ENCODE measurements at regions not wholly inside any gene's neighbourhood (a gene's known extent, or its start where the extent isn't known, plus 50 kb on each side); places are given as distances from the start of the nearest gene placed in this dataset.
A peak's percentile ranks its signal among the peaks of the same experiment; 100 is the strongest.

GRCh38 chr2:457792-458424 lies 170.0 kb upstream of the ALKAL2 start:
- Histone ChIP-seq H3K9me3 (no peaks in the 10 kb centered on the region), H3K36me3 (no peaks in the 10 kb centered on the region), H3K27ac (no peak overlapping the region), H3K27me3 (replicated peaks in 1 of 7) (peaks cover 0 to 33% (median 0%) of the 10 kb centered on the region in 7 donors), H3K4me1 (peaks cover 8 to 69% (median 19%) of the 10 kb centered on the region in 6 donors), H3K4me3 (no peak overlapping the region)
- intact Hi-C loops (cut with DNase I; ENCODE audit: low total_unique reads): no loop called here
- WGBS, 5 donors: 69 to 78% (median 73%) methylated on average over 8 of the region's 8 CpGs
- no peak for TF ChIP-seq CTCF (IDR thresholded peaks at IDR 0.05 in 8 of 11, conservative IDR thresholded peaks at IDR 0.05 in 3 of 11)
- TF ChIP-seq POLR2A (IDR thresholded peaks at IDR 0.05): no peak
- no peak for TF ChIP-seq POLR2AphosphoS5 (IDR thresholded peaks at IDR 0.05)
- no peak for DNase-seq

DNA sequence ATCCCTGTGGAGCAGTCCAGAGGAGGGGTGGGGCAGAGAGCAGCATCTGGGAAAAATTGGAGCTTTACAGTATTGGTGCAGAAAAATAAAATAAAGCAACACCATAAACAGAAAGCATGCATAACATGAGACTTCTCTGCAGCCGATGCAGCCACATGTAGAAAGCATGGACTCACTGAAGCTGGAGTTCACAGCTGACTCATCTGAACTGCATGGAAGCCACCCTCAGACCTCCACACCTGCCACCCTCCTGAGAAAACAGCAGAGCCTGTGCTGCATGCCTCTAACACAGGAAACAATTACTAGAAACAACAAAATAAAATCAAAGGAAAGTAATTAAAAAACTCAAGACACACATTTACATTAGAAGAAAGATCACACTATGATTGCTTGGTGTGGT lies 169.4 kb upstream of the ALKAL2 start:
- H3K9me3 ChIP-seq: no peaks in the 10 kb centered on the region
- WGBS, 5 donors: 44 to 84% (median 61%) methylated on average over 1 of the region's 1 CpG
- no peak overlapping the region for H3K4me3 ChIP-seq
- peaks cover 0 to 27% (median 0%) of the 10 kb centered on the region in 7 donors for H3K27me3 ChIP-seq (replicated peaks in 1 of 7)
- H3K27ac ChIP-seq: no peak overlapping the region
- H3K36me3 ChIP-seq: no peaks in the 10 kb centered on the region
- TF ChIP-seq CTCF (IDR thresholded peaks at IDR 0.05 in 8 of 11, conservative IDR thresholded peaks at IDR 0.05 in 3 of 11): no peak
- TF ChIP-seq POLR2AphosphoS5 (IDR thresholded peaks at IDR 0.05): no peak
- TF ChIP-seq POLR2A (IDR thresholded peaks at IDR 0.05): no peak
- DNase-seq: no peak
- intact Hi-C loops (cut with DNase I; ENCODE audit: low total_unique reads): no loop called here
- peaks cover 8 to 73% (median 19%) of the 10 kb centered on the region in 6 donors for H3K4me1 ChIP-seq

GRCh38 chr2:455913-456312 lies 168.0 kb upstream of the ALKAL2 start:
- Histone ChIP-seq H3K27ac (peak overlapping the region in 1 of 8 donors; percentile 66), H3K27me3 (replicated peaks in 1 of 7) (peaks cover 0 to 19% (median 0%) of the 10 kb centered on the region in 7 donors), H3K36me3 (no peaks in the 10 kb centered on the region), H3K4me1 (peaks cover 5 to 59% (median 15%) of the 10 kb centered on the region in 6 donors), H3K4me3 (no peak overlapping the region), H3K9me3 (no peaks in the 10 kb centered on the region)
- no peak for DNase-seq
- TF ChIP-seq CTCF (IDR thresholded peaks at IDR 0.05 in 8 of 11, conservative IDR thresholded peaks at IDR 0.05 in 3 of 11) (no peak), POLR2AphosphoS5 (IDR thresholded peaks at IDR 0.05) (no peak), POLR2A (IDR thresholded peaks at IDR 0.05) (no peak)
- intact Hi-C loops (cut with DNase I; ENCODE audit: low total_unique reads): no loop called here
- 84 to 93% (median 88%) methylated on average over 2 of the region's 2 CpGs for WGBS, 5 donors

DNA sequence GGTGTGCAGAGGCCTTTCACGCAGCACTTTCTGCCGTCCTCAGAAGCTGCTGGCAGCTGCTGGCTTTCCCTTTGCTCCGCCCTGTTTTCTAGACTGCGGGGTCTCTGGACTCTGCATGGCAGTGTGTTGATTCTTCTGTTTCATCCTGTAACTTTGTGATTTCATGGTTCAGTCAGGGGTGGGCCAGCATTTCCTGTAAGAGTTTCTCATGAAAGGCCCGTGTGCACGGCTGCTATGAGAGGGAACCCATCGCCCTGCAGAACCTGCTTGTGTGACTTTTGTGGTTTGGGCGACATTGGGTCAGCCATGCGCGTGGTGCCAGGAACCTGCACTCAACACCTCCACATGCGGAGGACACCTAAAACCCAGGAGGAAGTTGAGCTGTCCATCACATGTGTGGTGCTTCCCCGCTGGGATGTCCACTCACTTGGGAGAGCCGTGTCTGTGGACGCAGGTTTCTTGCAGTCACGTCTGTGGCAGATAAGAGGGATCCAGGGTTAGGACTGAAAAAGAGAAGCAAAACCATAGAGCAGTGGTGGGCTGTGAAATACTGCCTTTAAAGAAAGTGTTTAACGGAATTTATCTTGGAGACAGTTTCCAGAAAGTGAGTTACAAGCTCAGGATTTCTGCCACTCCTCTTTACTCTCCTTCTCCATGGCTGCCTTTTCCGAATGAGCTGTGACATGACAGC lies 167.3 kb upstream of the ALKAL2 start:
- Histone ChIP-seq H3K36me3 (no peaks in the 10 kb centered on the region), H3K27ac (peak overlapping the region in 5 of 8 donors; percentile 20 to 66 (median 41)), H3K4me1 (peaks cover 0 to 52% (median 9%) of the 10 kb centered on the region in 6 donors), H3K27me3 (replicated peaks in 1 of 7) (peaks cover 0 to 12% (median 0%) of the 10 kb centered on the region in 7 donors), H3K4me3 (peak overlapping the region in 1 of 8 donors; percentile 35), H3K9me3 (no peaks in the 10 kb centered on the region)
- peak; percentile 81 for DNase-seq
- 52 to 73% (median 67%) methylated on average over 16 to 17 of the region's 17 CpGs for WGBS, 5 donors
- peak; percentile 21 to 61 (median 35) for TF ChIP-seq POLR2AphosphoS5 (IDR thresholded peaks at IDR 0.05)
- no peak for TF ChIP-seq CTCF (IDR thresholded peaks at IDR 0.05 in 8 of 11, conservative IDR thresholded peaks at IDR 0.05 in 3 of 11)
- intact Hi-C loops (cut with DNase I; ENCODE audit: low total_unique reads): no loop called here

Data from spleen (tissue), 11 donors.